Progenitor cell of endocrine pancreas (in vitro differentiated cells): ENCODE measurements at regions not wholly inside any gene's neighbourhood (a gene's known extent, or its start where the extent isn't known, plus 50 kb on each side); places are given as distances from the start of the nearest gene placed in this dataset.

ENCODE experiments used
- DNase-seq: peaks from one replicate; pipeline ENCODE4 v3.0.0; 2021; ENCODE audit warnings: low spot score; ENCODE audit not compliant: unreplicated experiment
- H3K27ac Mint-ChIP-seq: 2 replicates; pipeline ENCODE4 v1.8.0; 2021; ENCODE audit warnings: mild to moderate bottlenecking, moderate library complexity, mixed read lengths
- H3K27me3 Mint-ChIP-seq: 2 replicates; pipeline ENCODE4 v1.8.0; 2021; ENCODE audit warnings: mixed read lengths
- H3K36me3 Mint-ChIP-seq: 2 replicates; pipeline ENCODE4 v1.8.0; 2022; ENCODE audit warnings: mixed read lengths; ENCODE audit not compliant: insufficient read depth
- H3K4me1 Mint-ChIP-seq: 2 replicates; pipeline ENCODE4 v1.8.0; 2021; ENCODE audit warnings: low read depth, mixed read lengths
- H3K4me3 Mint-ChIP-seq: 2 replicates; pipeline ENCODE4 v1.8.0; 2021; ENCODE audit warnings: low read depth, mild to moderate bottlenecking, moderate library complexity, mixed read lengths
- H3K9me3 Mint-ChIP-seq: 2 replicates; pipeline ENCODE4 v1.8.0; 2021; ENCODE audit warnings: low read depth, mixed read lengths
- TF ChIP-seq, protein P1 (sequence below): fragments of 200-600 bp; sonication (generic); IDR thresholded peaks from one replicate; pipeline ENCODE4 v1.5.0; 2021; ENCODE audit warnings: antibody characterized with exemption, mild to moderate bottlenecking; ENCODE audit not compliant: unreplicated experiment

DNA sequence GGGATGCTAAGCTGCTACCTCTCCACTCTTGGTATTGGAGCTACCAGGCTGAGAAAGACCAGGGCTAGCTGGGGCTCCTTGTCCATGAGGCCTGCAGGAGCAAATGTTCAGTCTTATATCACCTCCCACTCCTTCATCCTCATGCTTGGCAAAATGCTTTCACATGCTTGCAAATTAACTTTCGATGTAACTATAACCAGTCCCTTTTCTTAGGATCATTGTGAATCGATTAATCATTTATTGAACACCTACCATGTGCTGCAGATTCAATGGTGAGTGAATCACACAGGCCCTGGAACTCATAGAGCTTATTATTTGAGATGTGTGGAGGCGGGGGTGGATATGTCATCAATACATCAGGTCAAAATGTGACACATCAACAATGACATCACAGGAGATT, 138.6 kb downstream of the EMX2 start:
- H3K4me3 Mint-ChIP-seq: no peak overlapping the region
- no peaks in the 10 kb centered on the region for H3K36me3 Mint-ChIP-seq
- H3K27ac Mint-ChIP-seq: no peak overlapping the region
- TF ChIP-seq, protein P1, sequence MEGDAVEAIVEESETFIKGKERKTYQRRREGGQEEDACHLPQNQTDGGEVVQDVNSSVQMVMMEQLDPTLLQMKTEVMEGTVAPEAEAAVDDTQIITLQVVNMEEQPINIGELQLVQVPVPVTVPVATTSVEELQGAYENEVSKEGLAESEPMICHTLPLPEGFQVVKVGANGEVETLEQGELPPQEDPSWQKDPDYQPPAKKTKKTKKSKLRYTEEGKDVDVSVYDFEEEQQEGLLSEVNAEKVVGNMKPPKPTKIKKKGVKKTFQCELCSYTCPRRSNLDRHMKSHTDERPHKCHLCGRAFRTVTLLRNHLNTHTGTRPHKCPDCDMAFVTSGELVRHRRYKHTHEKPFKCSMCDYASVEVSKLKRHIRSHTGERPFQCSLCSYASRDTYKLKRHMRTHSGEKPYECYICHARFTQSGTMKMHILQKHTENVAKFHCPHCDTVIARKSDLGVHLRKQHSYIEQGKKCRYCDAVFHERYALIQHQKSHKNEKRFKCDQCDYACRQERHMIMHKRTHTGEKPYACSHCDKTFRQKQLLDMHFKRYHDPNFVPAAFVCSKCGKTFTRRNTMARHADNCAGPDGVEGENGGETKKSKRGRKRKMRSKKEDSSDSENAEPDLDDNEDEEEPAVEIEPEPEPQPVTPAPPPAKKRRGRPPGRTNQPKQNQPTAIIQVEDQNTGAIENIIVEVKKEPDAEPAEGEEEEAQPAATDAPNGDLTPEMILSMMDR: no peak
- DNase-seq: no peak
- no peaks in the 10 kb centered on the region for H3K9me3 Mint-ChIP-seq
- no peaks in the 10 kb centered on the region for H3K4me1 Mint-ChIP-seq
- peaks cover 40% of the 10 kb centered on the region for H3K27me3 Mint-ChIP-seq

DNA sequence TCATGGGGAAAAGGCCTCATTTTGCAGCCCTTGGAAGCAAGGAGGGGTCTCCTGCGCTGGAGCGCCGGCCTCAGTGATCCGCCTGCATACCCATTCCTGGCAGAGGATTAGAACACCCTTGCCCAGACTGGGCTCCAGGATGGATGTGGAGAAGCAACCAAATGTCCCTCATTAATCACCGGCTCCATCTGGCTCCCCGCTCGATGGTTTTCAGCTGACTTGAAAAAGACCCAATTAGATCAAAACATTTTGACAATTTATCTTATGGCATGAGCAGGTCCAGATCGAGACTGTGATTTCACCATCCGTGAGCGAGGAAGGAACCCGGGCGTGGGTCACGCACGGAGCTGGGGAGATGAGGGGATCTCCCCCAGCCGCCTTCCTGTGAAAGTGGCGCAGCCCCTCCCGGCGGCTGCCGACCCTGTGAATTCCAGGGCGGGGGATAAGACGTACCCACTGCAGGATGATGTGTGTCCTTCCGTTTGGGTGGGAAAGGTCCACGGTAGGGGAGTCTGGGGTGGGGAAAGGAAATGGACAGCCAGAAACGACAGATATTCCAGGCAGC, 141.6 kb downstream of the EMX2 start:
- DNase-seq: no peak
- TF ChIP-seq, protein P1: no peak
- H3K27me3 Mint-ChIP-seq: peaks cover 44% of the 10 kb centered on the region
- no peaks in the 10 kb centered on the region for H3K9me3 Mint-ChIP-seq
- no peaks in the 10 kb centered on the region for H3K4me1 Mint-ChIP-seq
- no peak overlapping the region for H3K27ac Mint-ChIP-seq
- H3K4me3 Mint-ChIP-seq: no peak overlapping the region
- H3K36me3 Mint-ChIP-seq: no peaks in the 10 kb centered on the region

DNA sequence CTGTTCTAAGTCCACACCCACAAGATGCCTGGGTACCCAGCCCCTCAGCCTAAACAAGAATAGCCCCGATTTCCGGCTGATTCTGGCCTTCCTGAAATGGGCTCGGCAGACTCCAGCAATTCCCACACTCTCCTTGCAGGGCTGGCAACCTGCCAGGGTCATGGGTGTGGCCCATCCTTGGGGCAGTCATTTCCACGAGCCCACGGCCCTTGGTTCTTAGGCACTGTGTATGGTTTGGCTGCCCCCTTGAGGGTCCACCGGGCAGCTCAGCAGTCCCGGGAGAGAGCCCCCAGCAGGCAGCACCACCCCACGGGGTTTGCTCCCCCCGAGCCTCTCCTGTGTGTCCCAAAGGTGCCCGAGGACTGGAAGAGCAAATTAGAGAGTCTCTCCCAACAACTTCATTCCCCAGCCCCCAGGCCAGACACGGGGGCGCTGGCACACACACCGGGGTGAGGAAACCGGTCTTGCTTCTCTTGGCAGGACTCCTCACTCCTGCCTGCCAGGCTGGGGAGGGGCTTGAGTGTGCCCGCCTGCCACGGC, 142.2 kb downstream of the EMX2 start:
- no peaks in the 10 kb centered on the region for H3K4me1 Mint-ChIP-seq
- TF ChIP-seq, protein P1: no peak
- no peaks in the 10 kb centered on the region for H3K36me3 Mint-ChIP-seq
- H3K27me3 Mint-ChIP-seq: peaks cover 50% of the 10 kb centered on the region
- no peak overlapping the region for H3K4me3 Mint-ChIP-seq
- no peak overlapping the region for H3K27ac Mint-ChIP-seq
- H3K9me3 Mint-ChIP-seq: no peaks in the 10 kb centered on the region
- no peak for DNase-seq

DNA sequence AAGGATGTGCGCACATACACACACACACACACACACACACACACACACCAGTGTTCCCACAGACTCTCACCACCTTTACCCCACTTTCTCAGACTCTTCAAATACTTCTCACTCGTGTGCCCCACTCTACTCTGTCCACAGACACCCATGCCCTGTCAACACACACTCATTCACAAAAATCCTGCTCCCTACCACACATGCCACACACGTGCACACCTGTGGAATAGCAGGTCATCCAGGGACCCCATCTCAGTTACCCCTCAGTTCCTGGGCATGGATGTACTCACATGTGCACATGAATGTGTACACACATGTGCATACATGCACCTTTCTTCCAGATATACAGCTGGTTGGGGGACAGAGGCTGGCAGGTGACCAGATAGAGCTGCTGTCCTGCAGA, 142.9 kb downstream of the EMX2 start:
- H3K27me3 Mint-ChIP-seq: peaks cover 53% of the 10 kb centered on the region
- no peak overlapping the region for H3K27ac Mint-ChIP-seq
- H3K4me1 Mint-ChIP-seq: no peaks in the 10 kb centered on the region
- no peak overlapping the region for H3K4me3 Mint-ChIP-seq
- no peaks in the 10 kb centered on the region for H3K9me3 Mint-ChIP-seq
- no peaks in the 10 kb centered on the region for H3K36me3 Mint-ChIP-seq
- TF ChIP-seq, protein P1: no peak
- DNase-seq: no peak

DNA sequence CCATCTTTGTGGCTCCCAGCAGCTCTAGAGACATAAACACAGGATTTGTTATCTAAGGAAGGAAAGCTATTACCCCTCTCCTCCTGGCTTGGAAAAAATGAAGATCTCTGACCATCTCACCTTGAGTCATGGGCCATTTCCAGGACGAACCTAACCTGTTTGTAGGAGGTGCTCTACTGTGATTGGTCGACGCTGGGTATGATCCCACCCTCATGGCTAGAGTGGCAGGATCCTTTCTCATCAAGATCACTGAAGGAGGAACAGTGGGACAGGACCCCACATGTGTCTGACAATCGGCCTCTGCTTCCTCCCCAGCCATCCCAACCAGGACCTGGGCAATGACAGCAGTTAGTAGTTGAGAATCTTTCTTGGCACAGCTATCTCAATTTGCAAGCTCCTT, 144.1 kb downstream of the EMX2 start:
- peaks cover 58% of the 10 kb centered on the region for H3K27me3 Mint-ChIP-seq
- no peak overlapping the region for H3K27ac Mint-ChIP-seq
- TF ChIP-seq, protein P1: no peak
- H3K9me3 Mint-ChIP-seq: no peaks in the 10 kb centered on the region
- H3K4me3 Mint-ChIP-seq: no peak overlapping the region
- no peaks in the 10 kb centered on the region for H3K4me1 Mint-ChIP-seq
- no peaks in the 10 kb centered on the region for H3K36me3 Mint-ChIP-seq
- DNase-seq: no peak
